HG02938 (cell line): ENCODE measurements at regions not wholly inside any gene's neighbourhood (a gene's known extent, or its start where the extent isn't known, plus 50 kb on each side); places are given as distances from the start of the nearest gene placed in this dataset.
"Not testable (repeated sequence)": the region's sequence is repeated elsewhere in the genome, so short reads cannot be mapped to it uniquely, and the experiment has no call there.

Experiments
- ATAC-seq: cut with Tn5 transposase; IDR thresholded peaks from one replicate; pipeline ENCODE4 v1.9.1; 2021; ENCODE audit warnings: mild to moderate bottlenecking, moderate library complexity; ENCODE audit not compliant: unreplicated experiment

DNA sequence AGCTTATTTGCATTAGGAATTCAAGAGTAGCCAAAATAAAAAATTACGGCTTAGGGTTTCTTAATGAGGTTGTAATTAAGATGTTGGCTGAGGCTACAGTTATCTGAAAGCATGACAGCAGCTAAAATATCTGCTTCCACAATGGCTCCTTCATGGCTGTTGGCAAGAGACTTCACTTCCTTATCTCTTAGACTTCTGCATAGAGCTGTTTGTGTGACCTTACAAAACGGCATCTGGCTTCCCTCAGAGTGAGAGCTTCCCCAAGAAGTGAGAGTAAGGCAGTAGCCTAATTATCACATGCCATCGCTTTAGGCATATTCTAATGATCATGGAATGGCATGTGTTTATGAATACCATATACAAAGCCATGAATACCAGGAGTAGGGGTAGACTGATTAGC lies 57.6 kb downstream of the CCDC59 start:
- no peak for ATAC-seq

DNA sequence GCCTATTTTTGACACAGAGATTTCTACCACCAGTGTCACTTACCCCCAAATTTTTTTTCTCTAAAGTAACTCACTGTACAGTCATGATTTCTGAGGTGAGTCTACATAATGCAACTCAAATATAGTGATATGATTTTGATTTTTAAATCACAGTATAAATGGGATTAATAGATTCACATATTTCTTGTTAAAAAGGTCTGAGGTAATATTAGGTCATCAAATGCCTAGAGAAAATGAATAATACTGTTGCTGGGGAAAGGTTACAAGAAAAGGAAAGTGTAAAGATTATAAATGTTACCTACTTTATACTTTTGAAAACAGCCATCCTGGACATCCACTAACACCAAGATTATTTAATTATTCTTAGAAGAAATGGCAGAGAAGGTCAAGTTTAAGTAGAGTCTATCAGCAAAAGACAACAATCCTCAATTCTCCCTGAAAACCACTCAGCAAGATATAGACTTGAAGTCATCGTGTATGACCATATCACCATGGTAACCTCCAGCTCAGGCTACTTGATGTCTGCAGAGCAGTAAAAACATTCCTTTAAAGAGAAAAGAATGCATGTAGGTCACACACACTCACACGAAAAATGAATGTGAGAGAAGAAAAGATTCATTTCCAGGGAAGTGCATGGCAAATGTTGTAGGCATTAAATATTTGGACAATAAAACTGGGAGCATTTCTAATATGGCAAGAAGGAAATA lies 58.7 kb downstream of the CCDC59 start:
- no peak for ATAC-seq

DNA sequence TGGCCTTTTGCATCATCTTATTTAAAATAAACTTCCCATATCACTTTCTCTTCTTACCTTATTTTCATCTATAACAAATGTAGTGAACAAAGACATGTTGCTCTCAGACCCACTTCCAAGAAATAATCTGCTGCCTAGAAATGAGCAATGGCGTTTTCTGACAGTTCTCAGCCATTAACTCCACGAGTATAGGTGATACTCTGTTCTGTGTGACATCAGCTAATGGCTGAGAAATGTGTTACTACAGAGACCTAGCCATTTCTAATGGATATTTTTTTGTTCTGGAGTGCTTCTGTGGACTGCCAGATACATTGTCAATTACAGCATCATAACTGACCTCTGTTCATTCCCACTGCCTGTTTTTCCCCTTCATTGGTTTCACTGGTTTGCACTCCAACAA lies 67.8 kb downstream of the CCDC59 start:
- ATAC-seq: no peak

DNA sequence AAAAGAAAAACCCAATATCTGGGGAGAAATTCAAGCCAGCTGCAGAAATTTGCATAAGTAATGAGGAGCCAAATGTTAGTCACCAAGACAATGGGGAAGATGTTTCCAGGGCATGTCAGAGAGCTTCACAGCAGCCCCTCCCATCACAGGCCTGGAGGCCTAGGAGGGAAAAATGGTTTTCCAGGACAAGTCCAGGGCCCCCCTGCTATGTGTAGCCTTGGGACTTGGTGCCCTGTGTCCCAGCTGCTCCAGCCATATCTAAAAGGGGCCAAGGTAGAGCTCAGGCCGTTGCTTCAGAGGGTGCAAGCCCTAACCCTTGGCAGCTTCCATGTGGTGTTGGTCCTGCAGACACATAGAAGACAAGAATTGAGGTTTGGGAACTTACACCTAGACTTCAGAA lies 76.9 kb downstream of the CCDC59 start:
- not testable (repeated sequence) for ATAC-seq

DNA sequence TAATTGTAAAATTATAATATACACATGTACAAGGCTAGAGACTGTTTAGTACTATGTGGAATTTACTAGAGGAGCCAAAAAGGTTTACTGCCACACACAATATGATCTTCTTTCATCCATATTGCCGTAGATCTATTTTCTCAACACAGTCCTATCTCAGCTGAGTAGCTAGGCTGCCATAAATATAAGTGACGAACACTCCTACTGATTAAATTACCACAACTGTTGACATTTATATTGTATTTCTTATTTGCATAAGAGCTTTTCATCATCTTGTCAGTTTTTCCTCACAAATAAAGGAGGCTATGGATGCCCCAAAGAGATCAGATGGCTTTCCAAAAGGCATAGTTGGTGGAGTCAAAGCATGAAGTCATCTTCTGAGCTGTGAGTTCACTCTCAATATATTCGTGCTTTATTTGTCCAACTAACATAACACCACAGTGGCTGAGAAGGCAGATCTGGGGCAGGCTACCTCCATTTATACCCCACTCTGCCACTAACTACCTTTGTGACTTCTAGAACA lies 78.6 kb downstream of the CCDC59 start:
- ATAC-seq: no peak

DNA sequence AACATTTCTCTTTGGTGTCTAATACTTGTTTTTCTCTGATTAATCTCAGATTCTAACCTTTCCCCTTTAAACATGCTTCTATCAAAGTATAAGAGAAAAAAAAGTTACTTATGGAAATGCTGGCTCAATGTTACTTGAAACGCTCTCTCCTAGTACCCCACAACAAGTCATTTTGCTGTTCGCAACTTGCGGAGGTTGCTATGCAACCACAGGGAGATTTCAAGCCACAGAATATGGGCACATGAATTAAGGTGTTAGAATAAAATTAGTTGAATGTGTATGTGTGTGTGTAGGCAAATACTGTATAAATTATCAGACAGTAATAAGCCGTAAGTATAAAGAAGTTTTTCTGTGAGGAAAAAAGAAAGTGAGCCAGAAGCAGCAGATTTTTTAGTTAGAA lies 80.6 kb downstream of the CCDC59 start:
- ATAC-seq: no peak

DNA sequence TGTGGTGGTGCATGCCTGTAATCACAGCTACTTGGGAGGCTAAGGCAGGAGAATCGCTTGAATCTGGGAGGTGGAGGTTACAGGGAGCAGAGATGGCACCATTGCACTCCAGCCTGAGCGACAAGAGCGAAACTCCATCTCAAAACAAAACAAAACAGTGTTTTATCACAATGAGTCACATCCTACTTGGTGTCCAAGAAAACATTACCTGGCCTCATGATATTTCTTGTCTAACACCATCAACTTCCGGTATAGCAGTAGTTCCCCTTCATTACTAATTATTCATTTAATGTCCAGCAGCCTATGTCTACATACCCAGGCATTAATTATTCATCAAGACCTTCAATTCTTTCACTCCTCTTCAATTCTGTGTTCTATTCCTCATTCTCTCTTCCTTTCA lies 115.5 kb downstream of the CCDC59 start:
- ATAC-seq: peak; percentile 62

DNA sequence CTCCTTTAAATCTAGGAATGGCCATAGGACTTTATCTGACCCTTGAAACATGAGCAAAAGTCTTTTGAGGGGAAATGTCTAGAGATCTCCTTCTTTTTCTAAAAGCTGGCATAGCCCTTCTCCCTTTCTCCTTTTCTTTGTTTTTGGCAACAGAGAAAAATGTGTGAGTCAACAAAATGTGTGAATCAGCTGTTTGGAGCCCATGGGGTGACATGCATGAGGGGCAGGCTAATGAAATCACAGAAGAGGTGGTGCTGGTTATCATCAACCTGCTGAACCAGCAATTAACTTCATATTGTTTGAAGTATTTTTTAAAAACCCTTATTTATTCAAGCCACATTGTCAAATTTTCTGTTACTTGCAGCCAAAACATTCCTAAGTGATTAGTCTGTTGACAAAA lies 132.3 kb downstream of the CCDC59 start:
- ATAC-seq: no peak

DNA sequence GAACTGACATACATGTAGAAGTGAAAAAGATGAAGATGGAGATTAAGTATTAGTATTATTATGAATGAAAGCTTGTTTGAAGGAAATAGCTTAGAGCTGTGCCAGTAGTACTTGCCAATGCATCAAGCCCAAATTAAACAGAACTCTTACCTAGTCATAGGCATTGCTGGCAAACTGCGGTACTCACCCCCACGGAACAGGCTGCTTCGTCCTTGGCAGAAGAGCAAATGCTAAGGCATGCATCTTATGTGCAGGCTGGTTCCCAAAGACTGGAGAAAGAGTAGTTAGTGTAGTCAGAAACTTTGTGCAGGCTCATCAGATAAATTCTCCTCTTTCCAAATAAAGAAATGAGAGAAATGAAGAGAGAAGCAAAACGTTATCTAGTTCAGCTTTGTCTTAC lies 134.8 kb downstream of the CCDC59 start:
- ATAC-seq: no peak

DNA sequence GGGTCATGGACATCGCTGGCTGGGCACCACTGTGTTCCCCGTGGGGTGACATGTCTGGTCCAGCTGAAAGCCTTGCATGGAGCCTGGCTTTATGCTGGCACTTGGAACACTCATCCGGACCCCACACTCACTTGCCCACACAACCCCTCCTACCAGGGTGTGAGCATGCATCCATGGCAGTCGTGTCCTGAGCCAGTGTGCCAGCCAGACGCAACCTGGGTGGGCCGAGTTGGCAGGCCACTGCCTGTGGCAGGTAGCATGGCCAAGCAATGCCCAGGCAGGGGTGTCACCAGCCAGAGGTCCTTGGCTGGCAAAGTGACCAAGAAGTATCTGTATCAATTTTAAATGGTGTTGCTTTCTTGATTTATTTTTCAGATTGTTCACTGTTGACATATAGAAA lies 141.7 kb downstream of the CCDC59 start:
- ATAC-seq: no peak

DNA sequence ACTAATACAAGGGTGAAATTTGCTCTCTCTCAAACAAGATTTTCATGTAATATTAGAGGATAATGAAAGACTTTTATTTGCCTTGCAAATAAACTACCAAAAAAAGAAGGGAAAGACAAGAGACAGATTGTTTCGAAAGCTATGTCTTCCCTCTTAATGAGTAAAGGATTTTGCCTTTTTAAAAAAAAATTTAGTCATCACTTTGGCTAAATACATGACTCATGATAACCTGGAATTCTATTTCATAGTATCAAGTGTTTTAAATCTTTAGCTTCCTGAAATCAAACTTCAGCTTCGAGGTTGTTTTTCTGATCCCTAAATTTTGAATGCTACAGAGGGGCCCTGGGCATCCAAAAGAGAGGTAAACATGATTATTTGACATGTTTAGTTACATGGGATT lies 144.4 kb downstream of the CCDC59 start:
- no peak for ATAC-seq

DNA sequence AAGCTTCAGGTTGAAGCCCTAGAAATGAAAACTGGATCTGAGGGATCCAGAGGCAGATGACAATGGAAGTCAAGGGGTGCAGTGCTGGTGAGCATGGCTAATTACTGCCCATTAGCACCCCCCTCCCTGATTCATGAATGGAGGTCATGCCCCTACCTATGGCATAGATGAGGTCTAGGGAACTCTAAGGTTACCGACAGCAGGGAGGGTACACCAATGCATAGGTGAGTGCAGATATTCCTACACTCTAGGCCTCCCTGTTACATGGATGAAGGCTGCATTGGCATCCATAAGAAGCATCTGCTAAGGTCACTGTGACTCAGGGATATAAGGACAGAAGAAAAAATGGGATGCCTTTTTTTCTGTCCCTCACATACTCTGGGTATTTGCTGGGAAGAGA lies 147.3 kb downstream of the CCDC59 start:
- no peak for ATAC-seq

DNA sequence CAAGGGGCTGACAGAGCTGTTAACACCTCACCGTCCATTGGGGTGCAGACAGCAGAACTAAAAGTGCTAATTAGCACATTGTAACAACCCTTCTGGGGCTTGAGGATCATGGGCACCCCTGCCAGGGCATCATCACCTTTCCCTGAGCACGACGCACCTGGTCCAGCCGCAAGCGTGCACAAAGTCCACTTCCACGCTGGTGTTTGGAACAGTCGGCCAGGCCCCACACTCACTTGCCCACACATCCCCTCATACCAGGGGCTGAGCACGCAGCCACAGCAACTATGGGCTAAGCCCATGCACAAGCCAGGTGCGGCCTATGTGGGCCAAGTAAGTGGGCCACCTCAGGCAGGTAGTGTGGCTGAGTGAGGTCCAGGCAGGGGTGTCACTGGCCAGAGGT lies 148.7 kb downstream of the CCDC59 start:
- no peak for ATAC-seq

DNA sequence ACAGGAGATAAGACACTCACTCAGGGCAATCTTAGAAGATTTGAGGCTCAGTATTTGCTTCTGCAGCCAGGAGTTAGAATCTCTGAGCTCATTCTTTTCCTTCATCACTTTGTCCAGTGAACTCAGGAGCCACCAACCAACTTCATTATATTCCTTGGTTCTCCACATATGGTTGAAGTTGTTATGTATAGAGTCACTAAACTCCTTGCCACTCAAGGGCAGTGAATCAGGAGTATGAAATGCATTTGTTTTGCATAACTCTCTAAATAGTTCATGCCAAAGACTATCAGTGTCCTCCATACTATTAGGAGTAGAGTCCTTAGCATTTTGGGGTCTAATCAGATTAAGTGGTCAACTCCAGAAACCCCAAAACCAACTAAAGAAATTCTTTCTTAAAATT lies 150.6 kb downstream of the CCDC59 start:
- no peak for ATAC-seq

DNA sequence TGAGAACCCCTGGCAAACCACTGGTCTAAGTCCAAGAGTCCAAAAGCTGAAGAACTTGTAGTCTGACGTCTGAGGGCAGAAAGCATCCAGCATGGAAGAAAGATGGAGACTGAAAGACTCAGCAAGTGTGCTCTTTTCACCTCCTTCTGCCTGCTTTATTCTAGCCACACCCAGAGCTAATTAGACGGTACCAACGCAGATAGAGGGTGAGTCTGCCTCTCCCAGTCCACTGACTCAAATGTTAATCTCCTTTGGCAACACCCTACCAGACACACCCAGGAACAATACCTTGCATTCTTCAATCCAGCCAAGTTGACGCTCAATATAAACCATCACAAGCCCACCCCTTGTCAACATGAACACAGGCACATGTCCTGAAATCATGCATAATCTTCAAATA lies 155.1 kb downstream of the CCDC59 start:
- ATAC-seq: no peak

DNA sequence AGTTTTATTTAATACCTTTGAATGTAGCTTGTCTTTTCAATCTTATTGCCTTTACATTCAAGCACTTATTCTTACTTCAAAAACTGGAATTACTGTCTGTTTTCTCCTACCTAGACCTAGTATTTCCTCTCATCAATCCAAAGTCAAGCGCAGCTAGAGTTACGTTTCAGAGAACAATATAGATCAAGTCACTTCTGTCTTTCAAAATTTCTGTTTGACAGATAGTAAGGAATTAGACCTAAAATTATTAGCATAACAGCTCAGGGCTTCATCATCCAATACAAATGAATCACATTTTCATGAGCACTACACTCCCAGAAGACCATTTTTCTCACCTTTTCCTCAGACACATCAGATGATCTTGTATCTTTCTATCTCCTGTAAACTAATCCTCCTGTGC lies 170.6 kb downstream of the CCDC59 start:
- no peak for ATAC-seq

DNA sequence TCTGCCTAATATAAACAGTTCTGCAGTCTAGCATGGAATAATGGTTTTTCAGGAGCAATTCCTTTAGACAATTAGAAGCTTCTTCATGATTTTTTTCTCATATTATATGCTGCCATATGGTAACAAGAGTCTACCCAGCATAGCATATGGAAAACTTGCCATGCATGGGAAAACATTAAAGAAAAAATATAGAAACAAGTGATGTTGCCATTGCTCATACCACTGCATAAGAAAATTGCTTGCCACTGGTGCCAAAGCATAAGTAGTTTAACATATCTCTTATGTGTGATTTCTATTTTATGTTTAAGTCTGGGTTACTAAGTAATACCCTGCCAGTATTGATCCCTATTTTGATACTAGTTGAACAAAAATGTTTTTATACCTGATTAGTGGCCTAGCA lies 171.2 kb downstream of the CCDC59 start:
- no peak for ATAC-seq

DNA sequence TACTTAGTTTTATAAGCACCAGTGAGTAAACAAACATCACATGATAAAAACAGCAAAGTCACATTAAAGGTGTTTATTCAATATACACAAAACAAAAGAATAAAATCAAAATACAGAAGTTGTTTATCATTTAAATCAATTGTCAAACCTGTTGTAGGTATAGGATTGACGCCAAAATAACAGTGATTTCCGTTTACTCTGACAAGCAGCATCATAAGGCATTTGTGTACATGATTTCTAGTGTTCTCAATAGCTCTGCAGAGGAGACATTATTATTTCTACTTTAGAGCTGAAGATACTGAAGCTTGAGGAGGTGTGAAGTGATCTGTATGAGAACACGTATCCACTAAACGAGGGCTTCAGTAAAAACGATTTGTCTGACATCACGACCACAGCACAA lies 171.9 kb downstream of the CCDC59 start:
- no peak for ATAC-seq

DNA sequence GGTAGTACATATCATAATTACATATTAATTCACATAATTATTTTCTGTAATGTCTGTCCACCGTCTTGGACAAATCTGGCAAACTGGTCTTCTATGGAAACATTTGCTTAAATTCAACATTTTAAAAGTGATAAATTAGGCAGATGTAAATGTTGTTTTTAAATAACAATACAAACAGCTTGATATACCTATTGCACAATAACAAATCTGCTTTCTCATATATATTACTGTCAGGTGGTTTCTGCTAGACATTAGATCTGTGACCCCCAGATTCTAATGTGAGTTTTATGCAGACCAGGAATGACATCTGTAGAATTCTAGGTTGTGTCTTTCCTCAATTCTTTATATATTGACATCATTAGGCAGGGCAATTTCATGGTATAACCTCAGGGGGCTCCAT lies 173.3 kb downstream of the CCDC59 start:
- no peak for ATAC-seq

DNA sequence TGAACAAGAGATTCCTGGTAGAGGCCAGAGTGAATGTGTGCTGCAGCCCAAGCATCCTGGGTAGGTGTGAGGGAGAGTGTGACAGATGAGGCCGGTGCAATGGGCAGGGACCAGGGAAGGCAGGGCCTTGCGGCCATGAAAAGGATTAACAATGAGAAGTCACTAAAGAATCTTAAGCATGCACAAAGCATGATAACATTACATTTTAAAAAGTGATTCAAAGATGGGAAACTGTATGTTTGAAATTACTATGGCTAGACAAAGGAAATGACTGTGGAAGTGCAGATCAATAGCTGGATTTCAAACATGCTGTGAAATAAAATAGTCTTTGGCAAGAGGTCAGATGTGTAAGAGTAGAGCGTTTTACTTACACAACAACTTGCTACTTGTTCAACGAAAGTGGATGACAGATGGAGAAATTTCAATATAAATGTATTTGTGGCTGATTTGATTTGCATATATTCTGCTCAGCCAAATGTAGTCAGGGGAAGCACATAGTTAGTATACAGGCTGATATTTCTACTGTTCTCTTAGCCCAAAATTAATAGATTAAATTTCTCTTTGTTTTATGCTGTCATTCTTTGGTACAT lies 175.5 kb downstream of the CCDC59 start:
- ATAC-seq: no peak

DNA sequence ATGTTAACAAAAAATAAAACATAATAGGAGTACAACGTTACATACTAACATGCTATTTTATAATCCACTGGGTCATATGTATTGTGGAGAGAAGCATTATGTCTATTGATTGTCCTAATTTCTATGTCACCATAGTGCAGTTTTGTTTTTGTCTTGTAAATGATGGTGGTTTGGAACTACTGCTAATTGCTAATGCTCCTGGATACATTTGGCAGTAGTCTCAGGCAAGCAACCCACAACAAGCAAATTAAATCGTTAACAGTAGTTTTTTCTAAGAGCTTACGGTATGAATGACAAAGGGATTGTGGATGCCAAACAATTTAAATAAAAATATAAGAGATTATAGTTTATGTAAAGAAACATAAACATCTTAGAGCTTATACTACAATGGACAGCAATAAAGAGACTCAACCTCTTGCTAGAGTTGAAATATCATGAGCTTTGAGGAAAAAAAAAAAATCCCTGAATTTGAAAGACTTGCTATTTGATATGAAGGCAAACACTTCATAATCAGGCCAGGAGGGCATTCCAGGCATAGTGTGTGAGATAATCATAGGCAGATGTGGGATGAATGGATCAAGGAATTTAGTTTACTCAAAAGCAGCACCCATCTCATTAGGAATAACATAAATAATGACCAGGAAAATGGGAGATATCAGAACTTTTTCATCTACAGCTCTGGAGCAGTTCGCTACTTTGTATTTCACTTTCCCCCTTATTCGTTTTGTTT lies 181.3 kb downstream of the CCDC59 start:
- ATAC-seq: no peak

DNA sequence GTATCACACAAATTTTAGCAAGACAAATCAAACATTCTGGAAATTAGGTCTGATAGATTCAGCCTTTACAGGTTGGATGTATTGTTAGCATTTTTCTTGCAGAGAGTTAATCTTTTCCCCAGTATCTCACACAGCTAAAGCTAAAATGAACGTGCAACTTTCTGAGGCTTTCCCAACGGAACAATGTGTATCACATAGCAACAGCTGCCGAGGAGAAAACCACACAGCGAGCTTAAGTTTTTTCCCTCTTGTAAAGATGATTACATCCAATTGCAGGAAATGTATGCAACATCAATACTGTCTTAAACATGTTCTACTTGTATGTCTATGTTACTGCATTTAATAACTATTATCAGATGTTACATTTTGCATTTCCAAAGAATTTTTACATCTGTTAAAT lies 182.2 kb downstream of the CCDC59 start:
- no peak for ATAC-seq
